Psoas muscle (tissue), 7 donors: ENCODE measurements at regions not wholly inside any gene's neighbourhood (a gene's known extent, or its start where the extent isn't known, plus 50 kb on each side); places are given as distances from the start of the nearest gene placed in this dataset.

ENCODE experiments used
- ATAC-seq, 4 donors: fragments of 200-7000 bp; cut with Tn5 transposase; one replicate each; pipeline ENCODE4 v1.9.1; 2020; ENCODE audit warnings: moderate library complexity in 3 of 4, mild to moderate bottlenecking in 2 of 4
- DNase-seq, 2 donors: peaks; one replicate each; pipeline ENCODE4 v3.0.0-alpha.2; 2020
- H3K27ac ChIP-seq: fragments of 200-600 bp; one replicate; pipeline ENCODE4 v1.8.0; 2022
- H3K27me3 ChIP-seq, 3 donors: fragments of 200-600 bp in 1 of 3; one replicate each; pipeline versions ENCODE4 v1.6.1 to v1.8.0; 2013 to 2022; ENCODE audit warnings: low read length in 2 of 3, mild to moderate bottlenecking in 2 of 3, moderate library complexity in 1 of 3; ENCODE audit not compliant: insufficient read depth in 3 of 3
- H3K36me3 ChIP-seq, 2 donors: fragments of 200-600 bp in 1 of 2; one replicate each; pipeline versions ENCODE4 v1.6.1 to v1.8.0; 2013 to 2022; ENCODE audit warnings: low read depth in 1 of 2, mild to moderate bottlenecking in 1 of 2, moderate library complexity in 1 of 2; ENCODE audit not compliant: insufficient read depth in 1 of 2
- H3K4me1 ChIP-seq: fragments of 200-600 bp; one replicate; pipeline ENCODE4 v1.8.0; 2022
- H3K4me3 ChIP-seq: fragments of 200-600 bp; one replicate; pipeline ENCODE4 v1.8.0; 2022; ENCODE audit warnings: mild to moderate bottlenecking
- H3K9me3 ChIP-seq: fragments of 200-600 bp; one replicate; pipeline ENCODE4 v1.8.0; 2022
- WGBS, 3 donors: extraction: QIAGEN DNeasy Blood & Tissue Kit; methylation state at CpG; one replicate each; pipeline versions ENCODE4 v1.1.6 to v1.1.7; 2013; 5-methylcytosine and 5-hydroxymethylcytosine counted together
- intact Hi-C, 2 donors: fragments of 100-400 bp; cut with DNase I; formaldehyde crosslinking; loops; one replicate each; pipeline versions ENCODE4 v1.11.0 to v1.14.2; 2022
- TF ChIP-seq, protein P1 (sequence below): fragments of 200-600 bp; IDR thresholded peaks from one replicate; pipeline ENCODE4 v1.8.0; 2022; ENCODE audit warnings: antibody characterized with exemption
- donor health status: healthy with polysubstance abuse.
- donor health status: DM: no; HTN: no; CAD: no; lungs with moderate emphysema.
- donor health status: Bipolar disorder and iron deficiency.
- donor health status: healthy.
- donor health status: DM: yes; HTN: yes; CAD: no.
- donor health status: DM: no; HTN: no; CAD: no.
- donor health status: DM: yes; HTN: yes; CAD: no.

- Histone ChIP-seq H3K4me1 (no peaks in the 10 kb centered on the region), H3K36me3 (no peaks in the 10 kb centered on the region), H3K9me3 (no peaks in the 10 kb centered on the region), H3K27me3 (no peaks in the 10 kb centered on the region), H3K27ac (no peak overlapping the region), H3K4me3 (no peak overlapping the region)
- TF ChIP-seq, protein P1, sequence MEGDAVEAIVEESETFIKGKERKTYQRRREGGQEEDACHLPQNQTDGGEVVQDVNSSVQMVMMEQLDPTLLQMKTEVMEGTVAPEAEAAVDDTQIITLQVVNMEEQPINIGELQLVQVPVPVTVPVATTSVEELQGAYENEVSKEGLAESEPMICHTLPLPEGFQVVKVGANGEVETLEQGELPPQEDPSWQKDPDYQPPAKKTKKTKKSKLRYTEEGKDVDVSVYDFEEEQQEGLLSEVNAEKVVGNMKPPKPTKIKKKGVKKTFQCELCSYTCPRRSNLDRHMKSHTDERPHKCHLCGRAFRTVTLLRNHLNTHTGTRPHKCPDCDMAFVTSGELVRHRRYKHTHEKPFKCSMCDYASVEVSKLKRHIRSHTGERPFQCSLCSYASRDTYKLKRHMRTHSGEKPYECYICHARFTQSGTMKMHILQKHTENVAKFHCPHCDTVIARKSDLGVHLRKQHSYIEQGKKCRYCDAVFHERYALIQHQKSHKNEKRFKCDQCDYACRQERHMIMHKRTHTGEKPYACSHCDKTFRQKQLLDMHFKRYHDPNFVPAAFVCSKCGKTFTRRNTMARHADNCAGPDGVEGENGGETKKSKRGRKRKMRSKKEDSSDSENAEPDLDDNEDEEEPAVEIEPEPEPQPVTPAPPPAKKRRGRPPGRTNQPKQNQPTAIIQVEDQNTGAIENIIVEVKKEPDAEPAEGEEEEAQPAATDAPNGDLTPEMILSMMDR = no peak
- DNase-seq (no peak), ATAC-seq (no peak)
- 5 to 9% (median 8%) methylated on average over 4 of the region's 4 CpGs for WGBS, 3 donors
- intact Hi-C loops = no loop called here
Observed at GRCh38 chr5:174991847-174992246, 267.5 kb downstream of the MSX2 start.

DNA sequence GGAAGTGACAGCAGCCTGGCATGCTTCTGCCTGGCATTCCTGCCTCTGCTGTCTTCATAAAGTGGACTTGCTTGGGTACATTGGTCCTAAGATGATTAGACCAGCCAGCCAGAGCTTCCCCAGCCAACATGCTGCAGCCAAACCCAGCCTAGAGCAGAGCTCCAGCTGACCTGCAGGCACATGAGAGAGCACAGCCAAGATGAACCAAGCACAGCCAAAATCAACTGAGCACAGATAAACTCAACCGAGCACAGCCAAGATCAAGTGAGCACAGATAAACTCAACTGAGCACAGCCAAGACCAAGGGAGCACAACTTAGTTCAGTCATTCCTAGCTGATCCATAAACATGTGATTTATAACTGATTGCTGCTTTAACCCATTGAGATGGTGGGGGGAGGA lies 266.5 kb downstream of the MSX2 start:
- H3K4me3 ChIP-seq = no peak overlapping the region
- no peak overlapping the region for H3K27ac ChIP-seq
- H3K36me3 ChIP-seq = no peaks in the 10 kb centered on the region
- peak in 2 of 4 donors; percentile 37 to 64 for ATAC-seq
- TF ChIP-seq, protein P1 = no peak
- peak in 1 of 2 donors; percentile 54 for DNase-seq
- intact Hi-C loops = no loop called here
- H3K9me3 ChIP-seq = no peaks in the 10 kb centered on the region
- H3K4me1 ChIP-seq = no peaks in the 10 kb centered on the region
- WGBS, 3 donors = 20 to 33% (median 30%) methylated on average over 1 of the region's 1 CpG
- no peaks in the 10 kb centered on the region for H3K27me3 ChIP-seq

GRCh38 chr5:174987443-174988012 lies 263.1 kb downstream of the MSX2 start:
- H3K9me3 ChIP-seq = no peaks in the 10 kb centered on the region
- no peak for DNase-seq
- H3K27me3 ChIP-seq = no peaks in the 10 kb centered on the region
- no peaks in the 10 kb centered on the region for H3K36me3 ChIP-seq
- no peaks in the 10 kb centered on the region for H3K4me1 ChIP-seq
- ATAC-seq = peak in 1 of 4 donors; percentile 50
- TF ChIP-seq, protein P1 = no peak
- no peak overlapping the region for H3K27ac ChIP-seq
- WGBS, 3 donors = 25 to 45% (median 25%) methylated on average over 8 of the region's 8 CpGs
- intact Hi-C loops = no loop called here
- H3K4me3 ChIP-seq = no peak overlapping the region

- no peak overlapping the region for H3K27ac ChIP-seq
- no peaks in the 10 kb centered on the region for H3K36me3 ChIP-seq
- H3K9me3 ChIP-seq = no peaks in the 10 kb centered on the region
- ATAC-seq (no peak), DNase-seq (no peak)
- no peaks in the 10 kb centered on the region for H3K4me1 ChIP-seq
- intact Hi-C loops = no loop called here
- H3K4me3 ChIP-seq = no peak overlapping the region
- WGBS, 3 donors = 90 to 92% (median 92%) methylated on average over 5 of the region's 5 CpGs
- TF ChIP-seq, protein P1 = no peak
- H3K27me3 ChIP-seq = no peaks in the 10 kb centered on the region
Observed at GRCh38 chr5:174984863-174985262, 260.5 kb downstream of the MSX2 start.

GRCh38 chr5:174982485-174982884 lies 258.1 kb downstream of the MSX2 start:
- WGBS, 3 donors = 27 to 46% (median 39%) methylated on average over 2 of the region's 2 CpGs
- intact Hi-C loops = no loop called here
- no peak overlapping the region for H3K27ac ChIP-seq
- H3K4me1 ChIP-seq = no peaks in the 10 kb centered on the region
- H3K4me3 ChIP-seq = no peak overlapping the region
- TF ChIP-seq, protein P1 = no peak
- no peak for ATAC-seq
- H3K36me3 ChIP-seq = no peaks in the 10 kb centered on the region
- no peak for DNase-seq
- H3K9me3 ChIP-seq = peaks cover 4% of the 10 kb centered on the region
- H3K27me3 ChIP-seq = no peaks in the 10 kb centered on the region
